ENCODE measurements at regions not wholly inside any gene's neighbourhood (a gene's known extent, or its start where the extent isn't known, plus 50 kb on each side); places are given as distances from the start of the nearest gene placed in this dataset.

- intact Hi-C loops (cut with DNase I) = no loop called here
- WGBS, 2 donors = 65 to 78% methylated on average over 7 of the region's 7 CpGs
- Histone ChIP-seq H3K9me3 (no peaks in the 10 kb centered on the region), H3K27me3 (no peaks in the 10 kb centered on the region), H3K4me3 (replicated peaks in 1 of 3) (no peak overlapping the region), H3K4me1 (no peaks in the 10 kb centered on the region), H3K36me3 (no peaks in the 10 kb centered on the region), H3K27ac (no peak overlapping the region)
- DNase-seq = no peak
- TF ChIP-seq POLR2A (IDR thresholded peaks at IDR 0.05) = no peak
- TF ChIP-seq, protein P1, sequence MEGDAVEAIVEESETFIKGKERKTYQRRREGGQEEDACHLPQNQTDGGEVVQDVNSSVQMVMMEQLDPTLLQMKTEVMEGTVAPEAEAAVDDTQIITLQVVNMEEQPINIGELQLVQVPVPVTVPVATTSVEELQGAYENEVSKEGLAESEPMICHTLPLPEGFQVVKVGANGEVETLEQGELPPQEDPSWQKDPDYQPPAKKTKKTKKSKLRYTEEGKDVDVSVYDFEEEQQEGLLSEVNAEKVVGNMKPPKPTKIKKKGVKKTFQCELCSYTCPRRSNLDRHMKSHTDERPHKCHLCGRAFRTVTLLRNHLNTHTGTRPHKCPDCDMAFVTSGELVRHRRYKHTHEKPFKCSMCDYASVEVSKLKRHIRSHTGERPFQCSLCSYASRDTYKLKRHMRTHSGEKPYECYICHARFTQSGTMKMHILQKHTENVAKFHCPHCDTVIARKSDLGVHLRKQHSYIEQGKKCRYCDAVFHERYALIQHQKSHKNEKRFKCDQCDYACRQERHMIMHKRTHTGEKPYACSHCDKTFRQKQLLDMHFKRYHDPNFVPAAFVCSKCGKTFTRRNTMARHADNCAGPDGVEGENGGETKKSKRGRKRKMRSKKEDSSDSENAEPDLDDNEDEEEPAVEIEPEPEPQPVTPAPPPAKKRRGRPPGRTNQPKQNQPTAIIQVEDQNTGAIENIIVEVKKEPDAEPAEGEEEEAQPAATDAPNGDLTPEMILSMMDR (IDR thresholded peaks at IDR 0.05) = no peak
These were observed 151.7 kb upstream of the ASB18 start for GRCh38 chr2:236415684-236416444.

GRCh38 chr2:236417150-236417549 lies 152.5 kb upstream of the ACKR3 start:
- no peaks in the 10 kb centered on the region for H3K27me3 ChIP-seq
- no peaks in the 10 kb centered on the region for H3K9me3 ChIP-seq
- intact Hi-C loops (cut with DNase I) = no loop called here
- H3K4me3 ChIP-seq (replicated peaks in 1 of 3) = no peak overlapping the region
- WGBS, 2 donors = 20 to 37% methylated on average over 6 of the region's 6 CpGs
- H3K4me1 ChIP-seq = no peaks in the 10 kb centered on the region
- no peaks in the 10 kb centered on the region for H3K36me3 ChIP-seq
- TF ChIP-seq, protein P1 (IDR thresholded peaks at IDR 0.05) = no peak
- TF ChIP-seq POLR2A (IDR thresholded peaks at IDR 0.05) = no peak
- DNase-seq = peak; percentile 45 to 46
- no peak overlapping the region for H3K27ac ChIP-seq

GRCh38 chr2:236430584-236430983 lies 139.0 kb upstream of the ACKR3 start:
- no peaks in the 10 kb centered on the region for H3K9me3 ChIP-seq
- WGBS, 2 donors = 31 to 32% methylated on average over 2 of the region's 2 CpGs
- H3K4me1 ChIP-seq = peaks cover 0 to 10% of the 10 kb centered on the region in 2 donors
- intact Hi-C loops (cut with DNase I) = no loop called here
- no peak overlapping the region for H3K4me3 ChIP-seq (replicated peaks in 1 of 3)
- H3K36me3 ChIP-seq = peaks cover 0 to 4% of the 10 kb centered on the region in 2 donors
- no peak overlapping the region for H3K27ac ChIP-seq
- no peaks in the 10 kb centered on the region for H3K27me3 ChIP-seq
- DNase-seq = no peak
- no peak for TF ChIP-seq POLR2A (IDR thresholded peaks at IDR 0.05)
- TF ChIP-seq, protein P1 (IDR thresholded peaks at IDR 0.05) = no peak

GRCh38 chr2:236434593-236434992 lies 135.0 kb upstream of the ACKR3 start:
- Histone ChIP-seq H3K4me3 (replicated peaks in 1 of 3) (no peak overlapping the region), H3K4me1 (peaks cover 0 to 10% of the 10 kb centered on the region in 2 donors), H3K27ac (no peak overlapping the region), H3K36me3 (peaks cover 0 to 2% of the 10 kb centered on the region in 2 donors), H3K9me3 (no peaks in the 10 kb centered on the region), H3K27me3 (no peaks in the 10 kb centered on the region)
- no peak for DNase-seq
- TF ChIP-seq, protein P1 (IDR thresholded peaks at IDR 0.05) = no peak
- intact Hi-C loops (cut with DNase I) = no loop called here
- WGBS, 2 donors = 88 to 89% methylated on average over 3 of the region's 3 CpGs

DNA sequence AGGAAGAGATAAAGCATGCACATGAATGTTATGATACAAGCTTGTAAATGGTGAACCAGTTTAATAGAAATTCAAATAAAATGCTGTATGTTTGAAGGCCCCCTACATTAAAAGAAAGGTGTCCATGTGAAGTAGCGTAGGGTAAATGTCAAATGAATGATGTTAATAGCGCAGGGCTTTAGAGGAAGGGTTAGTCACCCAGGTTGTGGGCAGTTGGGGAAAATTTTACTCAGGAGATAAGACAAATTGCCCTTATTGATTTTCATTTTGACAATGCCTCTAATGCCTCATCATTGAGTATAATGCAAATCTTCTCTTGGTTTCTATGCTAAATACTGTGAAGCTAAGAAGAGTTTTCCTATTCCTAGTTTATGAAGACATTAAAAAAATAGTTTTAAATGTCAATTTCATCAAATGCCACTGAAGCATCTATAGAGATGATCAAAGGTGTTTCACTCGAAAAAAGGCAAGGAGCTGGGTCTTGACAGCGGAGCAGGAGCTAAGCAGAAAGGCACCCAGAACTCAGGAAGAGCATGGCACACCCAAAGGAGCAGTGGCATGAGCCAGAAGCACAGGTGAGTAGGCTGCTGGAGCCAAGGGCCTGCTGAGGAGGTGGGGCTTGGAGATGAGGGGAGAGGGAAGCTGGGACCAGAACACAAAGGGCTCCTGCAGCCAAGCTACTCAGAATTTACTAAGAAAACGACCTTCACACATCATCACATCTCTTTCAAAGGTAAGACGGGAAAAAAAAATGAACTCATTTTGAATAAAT lies 129.3 kb upstream of the ACKR3 start:
- Histone ChIP-seq H3K4me3 (replicated peaks in 1 of 3) (no peak overlapping the region), H3K9me3 (no peaks in the 10 kb centered on the region), H3K27ac (peak overlapping the region in 2 of 3 donors; percentile 20 to 62), H3K27me3 (no peaks in the 10 kb centered on the region), H3K4me1 (peaks cover 8 to 9% of the 10 kb centered on the region in 2 donors), H3K36me3 (no peaks in the 10 kb centered on the region)
- no peak for TF ChIP-seq POLR2A (IDR thresholded peaks at IDR 0.05)
- TF ChIP-seq, protein P1 (IDR thresholded peaks at IDR 0.05) = no peak
- peak; percentile 86 to 90 for DNase-seq
- 54 to 59% methylated on average over 6 of the region's 6 CpGs for WGBS, 2 donors
- intact Hi-C loops (cut with DNase I) = no loop called here

All from thyroid gland (tissue), 4 donors.